MM.1S (cell line): ENCODE measurements at regions not wholly inside any gene's neighbourhood (a gene's known extent, or its start where the extent isn't known, plus 50 kb on each side); places are given as distances from the start of the nearest gene placed in this dataset.

Experiments
- CTCF ChIP-seq: fragments of 300-600 bp; sonication (generic); IDR thresholded peaks from 2 replicates; pipeline ENCODE4 v1.5.1; 2016; ENCODE audit warnings: antibody characterized with exemption, low read length, mixed read lengths
- EZH2 ChIP-seq: fragments of 300-600 bp; sonication (generic); optimal IDR thresholded peaks from 2 replicates; pipeline ENCODE3; 2017; ENCODE audit warnings: low read depth, mild to moderate bottlenecking, antibody characterized with exemption, low read length, mixed read lengths
- EZH2phosphoT487 ChIP-seq: fragments of 300-600 bp; sonication (generic); IDR thresholded peaks from 2 replicates; pipeline ENCODE4 v1.6.1; 2018; ENCODE audit warnings: antibody characterized with exemption, low read length

- TF ChIP-seq EZH2 (no peak), CTCF (no peak), EZH2phosphoT487 (no peak)
These were observed 597.4 kb downstream of the SOX6 start for GRCh38 chr11:15758857-15759465.
